Stimulated activated naive B cell treated with anti-CD40 and anti-IgM and Interleukin-4, amounts not matched to agents 10 μg/mL and 1 μg/mL and 100 μg/mL, for 72 hours (primary cell): ENCODE measurements at regions not wholly inside any gene's neighbourhood (a gene's known extent, or its start where the extent isn't known, plus 50 kb on each side); places are given as distances from the start of the nearest gene placed in this dataset.
A peak's percentile ranks its signal among the peaks of the same experiment; 100 is the strongest.

Experiments used
- ATAC-seq, 2 donors: fragments of 150-1000 bp; cut with Tn5 transposase; replicated peaks; 2 replicates each; pipeline ENCODE4 v1.10.0; 2021; ENCODE audit warnings: moderate library complexity in 1 of 2
- DNase-seq: peaks from one replicate; pipeline ENCODE4 v3.0.0; 2021
- H3K27ac Mint-ChIP-seq: one replicate; pipeline ENCODE4 v1.8.0; 2022; ENCODE audit warnings: mild to moderate bottlenecking, mixed read lengths
- H3K27me3 Mint-ChIP-seq, 2 donors: one replicate each; pipeline ENCODE4 v1.8.0; 2022; ENCODE audit warnings: mixed read lengths in 2 of 2
- H3K36me3 Mint-ChIP-seq, 2 donors: one replicate each; pipeline ENCODE4 v1.8.0; 2022; ENCODE audit warnings: mixed read lengths in 2 of 2, mild to moderate bottlenecking in 1 of 2
- H3K4me1 Mint-ChIP-seq, 2 donors: one replicate each; pipeline ENCODE4 v1.8.0; 2022; ENCODE audit warnings: mixed read lengths in 2 of 2, mild to moderate bottlenecking in 1 of 2
- H3K4me3 Mint-ChIP-seq, 2 donors: one replicate each; pipeline ENCODE4 v1.8.0; 2022; ENCODE audit warnings: mild to moderate bottlenecking in 2 of 2, mixed read lengths in 2 of 2, moderate library complexity in 1 of 2
- H3K9me3 Mint-ChIP-seq, 2 donors: one replicate each; pipeline ENCODE4 v1.8.0; 2022; ENCODE audit warnings: mixed read lengths in 2 of 2, mild to moderate bottlenecking in 1 of 2

GRCh38 chr3:94887065-94887464, 824.2 kb downstream of the NSUN3 start:
- ATAC-seq (no peak), DNase-seq (no peak)
- Mint-ChIP-seq H3K27me3 (no peaks in the 10 kb centered on the region), H3K9me3 (no peaks in the 10 kb centered on the region), H3K27ac (no peak overlapping the region), H3K4me3 (no peak overlapping the region), H3K36me3 (no peaks in the 10 kb centered on the region), H3K4me1 (no peaks in the 10 kb centered on the region)

GRCh38 chr3:94896994-94897393, 834.1 kb downstream of the NSUN3 start:
- no peak for DNase-seq
- H3K36me3 Mint-ChIP-seq, result no peaks in the 10 kb centered on the region
- peaks cover 0 to 2% of the 10 kb centered on the region in 2 donors for H3K9me3 Mint-ChIP-seq
- ATAC-seq, result no peak
- no peak overlapping the region for H3K4me3 Mint-ChIP-seq
- no peaks in the 10 kb centered on the region for H3K4me1 Mint-ChIP-seq
- no peaks in the 10 kb centered on the region for H3K27me3 Mint-ChIP-seq
- H3K27ac Mint-ChIP-seq, result no peak overlapping the region

GRCh38 chr3:94904156-94904674, 841.4 kb downstream of the NSUN3 start:
- no peaks in the 10 kb centered on the region for H3K9me3 Mint-ChIP-seq

GRCh38 chr3:94909726-94910125, 846.9 kb downstream of the NSUN3 start:
- ATAC-seq, result no peak
- H3K27me3 Mint-ChIP-seq, result no peaks in the 10 kb centered on the region
- no peak overlapping the region for H3K4me3 Mint-ChIP-seq
- H3K9me3 Mint-ChIP-seq, result no peaks in the 10 kb centered on the region
- H3K4me1 Mint-ChIP-seq, result no peaks in the 10 kb centered on the region
- no peak for DNase-seq
- H3K27ac Mint-ChIP-seq, result no peak overlapping the region
- no peaks in the 10 kb centered on the region for H3K36me3 Mint-ChIP-seq

More at GRCh38 chr3:94904156-94904674, 841.4 kb downstream of the NSUN3 start:
- Mint-ChIP-seq H3K4me1 (no peaks in the 10 kb centered on the region), H3K27ac (no peak overlapping the region), H3K4me3 (no peak overlapping the region), H3K27me3 (no peaks in the 10 kb centered on the region), H3K36me3 (no peaks in the 10 kb centered on the region)
- DNase-seq, result no peak
- ATAC-seq, result no peak

GRCh38 chr3:94912656-94913055, 849.8 kb downstream of the NSUN3 start:
- Mint-ChIP-seq H3K4me3 (no peak overlapping the region), H3K9me3 (no peaks in the 10 kb centered on the region), H3K27me3 (no peaks in the 10 kb centered on the region), H3K27ac (no peak overlapping the region), H3K36me3 (no peaks in the 10 kb centered on the region), H3K4me1 (no peaks in the 10 kb centered on the region)
- ATAC-seq (no peak), DNase-seq (no peak)

- DNase-seq (no peak), ATAC-seq (no peak)
- no peak overlapping the region for H3K27ac Mint-ChIP-seq
- H3K27me3 Mint-ChIP-seq, result no peaks in the 10 kb centered on the region
- H3K4me1 Mint-ChIP-seq, result no peaks in the 10 kb centered on the region
- no peaks in the 10 kb centered on the region for H3K36me3 Mint-ChIP-seq
- H3K4me3 Mint-ChIP-seq, result no peak overlapping the region
- peaks cover 0 to 2% of the 10 kb centered on the region in 2 donors for H3K9me3 Mint-ChIP-seq
Observed at GRCh38 chr3:94927175-94927574, 864.3 kb downstream of the NSUN3 start.

- no peaks in the 10 kb centered on the region for H3K27me3 Mint-ChIP-seq
- ATAC-seq, result no peak
- H3K27ac Mint-ChIP-seq, result no peak overlapping the region
Observed at GRCh38 chr3:94928921-94929320, 866.1 kb downstream of the NSUN3 start.

GRCh38 chr3:94935738-94936580, 873.1 kb downstream of the NSUN3 start:
- Mint-ChIP-seq H3K9me3 (peaks cover 4 to 5% of the 10 kb centered on the region in 2 donors), H3K27me3 (no peaks in the 10 kb centered on the region), H3K36me3 (no peaks in the 10 kb centered on the region), H3K4me1 (no peaks in the 10 kb centered on the region), H3K4me3 (no peak overlapping the region), H3K27ac (no peak overlapping the region)
- ATAC-seq, result peak in 1 of 2 donors; percentile 19
- no peak for DNase-seq

More at GRCh38 chr3:94928921-94929320, 866.1 kb downstream of the NSUN3 start:
- no peak overlapping the region for H3K4me3 Mint-ChIP-seq
- no peaks in the 10 kb centered on the region for H3K4me1 Mint-ChIP-seq
- H3K36me3 Mint-ChIP-seq, result no peaks in the 10 kb centered on the region
- H3K9me3 Mint-ChIP-seq, result peaks cover 0 to 2% of the 10 kb centered on the region in 2 donors
- no peak for DNase-seq

- H3K9me3 Mint-ChIP-seq, result peaks cover 4 to 9% of the 10 kb centered on the region in 2 donors
- ATAC-seq (no peak), DNase-seq (no peak)
- no peak overlapping the region for H3K4me3 Mint-ChIP-seq
- H3K36me3 Mint-ChIP-seq, result no peaks in the 10 kb centered on the region
- no peaks in the 10 kb centered on the region for H3K4me1 Mint-ChIP-seq
- H3K27me3 Mint-ChIP-seq, result no peaks in the 10 kb centered on the region
- no peak overlapping the region for H3K27ac Mint-ChIP-seq
Observed at GRCh38 chr3:94937980-94938379, 875.1 kb downstream of the NSUN3 start.

GRCh38 chr3:94946683-94947082, 883.8 kb downstream of the NSUN3 start:
- Mint-ChIP-seq H3K27ac (no peak overlapping the region), H3K4me3 (no peak overlapping the region), H3K4me1 (no peaks in the 10 kb centered on the region), H3K27me3 (no peaks in the 10 kb centered on the region), H3K9me3 (peaks cover 6 to 13% of the 10 kb centered on the region in 2 donors), H3K36me3 (no peaks in the 10 kb centered on the region)
- ATAC-seq (no peak), DNase-seq (no peak)

GRCh38 chr3:94961423-94962100, 898.7 kb downstream of the NSUN3 start:
- Mint-ChIP-seq H3K4me1 (no peaks in the 10 kb centered on the region), H3K27me3 (no peaks in the 10 kb centered on the region), H3K27ac (no peak overlapping the region), H3K4me3 (no peak overlapping the region), H3K9me3 (peaks cover 6 to 7% of the 10 kb centered on the region in 2 donors), H3K36me3 (no peaks in the 10 kb centered on the region)
- no peak for DNase-seq
- no peak for ATAC-seq

GRCh38 chr3:94965867-94966475, 903.1 kb downstream of the NSUN3 start:
- Mint-ChIP-seq H3K36me3 (no peaks in the 10 kb centered on the region), H3K4me3 (no peak overlapping the region), H3K4me1 (no peaks in the 10 kb centered on the region), H3K27me3 (no peaks in the 10 kb centered on the region), H3K9me3 (peaks cover 6 to 8% of the 10 kb centered on the region in 2 donors), H3K27ac (no peak overlapping the region)
- DNase-seq (no peak), ATAC-seq (no peak)

- Mint-ChIP-seq H3K36me3 (no peaks in the 10 kb centered on the region), H3K27ac (no peak overlapping the region)
- ATAC-seq, result no peak
Observed at GRCh38 chr3:94967196-94967595, 904.3 kb downstream of the NSUN3 start.

GRCh38 chr3:94968519-94968918, 905.7 kb downstream of the NSUN3 start:
- peaks cover 6 to 8% of the 10 kb centered on the region in 2 donors for H3K9me3 Mint-ChIP-seq
- H3K27me3 Mint-ChIP-seq, result no peaks in the 10 kb centered on the region
- no peaks in the 10 kb centered on the region for H3K36me3 Mint-ChIP-seq
- no peak overlapping the region for H3K27ac Mint-ChIP-seq
- no peak overlapping the region for H3K4me3 Mint-ChIP-seq
- DNase-seq (no peak), ATAC-seq (no peak)
- no peaks in the 10 kb centered on the region for H3K4me1 Mint-ChIP-seq

More at GRCh38 chr3:94967196-94967595, 904.3 kb downstream of the NSUN3 start:
- Mint-ChIP-seq H3K4me3 (no peak overlapping the region), H3K4me1 (no peaks in the 10 kb centered on the region), H3K27me3 (no peaks in the 10 kb centered on the region), H3K9me3 (peaks cover 6 to 8% of the 10 kb centered on the region in 2 donors)
- DNase-seq, result no peak
